Stomach (tissue), 8 donors: ENCODE measurements at regions not wholly inside any gene's neighbourhood (a gene's known extent, or its start where the extent isn't known, plus 50 kb on each side); places are given as distances from the start of the nearest gene placed in this dataset.
"Not testable (repeated sequence)": the region's sequence is repeated elsewhere in the genome, so short reads cannot be mapped to it uniquely, and the experiment has no call there.

ENCODE experiments used
- DNase-seq, 2 donors: peaks; one replicate each; pipeline versions ENCODE4 v3.0.0 to v3.0.0-alpha.2; 2013 to 2019
- H3K27ac ChIP-seq, 5 donors: fragments of 200-600 bp in 4 of 5; sonication (generic) in 4 of 5; one replicate each; pipeline ENCODE4 v1.5.1; 2013 to 2019; ENCODE audit warnings: mild to moderate bottlenecking in 1 of 5, moderate library complexity in 1 of 5
- H3K27me3 ChIP-seq, 3 donors: fragments of 200-600 bp; sonication (generic); one replicate each; pipeline ENCODE4 v1.5.1; 2017 to 2019; ENCODE audit warnings: mixed run types in 1 of 3
- H3K36me3 ChIP-seq, 4 donors: fragments of 200-600 bp; sonication (generic); 1 replicate in 3 of 4; 2 replicates in 1 of 4; pipeline ENCODE4 v1.5.1; 2016 to 2019
- H3K4me1 ChIP-seq, 4 donors: fragments of 200-600 bp; sonication (generic); one replicate each; pipeline ENCODE4 v1.5.1; 2016 to 2019
- H3K4me3 ChIP-seq, 4 donors: fragments of 200-600 bp; sonication (generic) in 3 of 4; one replicate each; pipeline ENCODE4 v1.5.1; 2016 to 2019; ENCODE audit warnings: mild to moderate bottlenecking in 1 of 4
- H3K9me3 ChIP-seq, 4 donors: fragments of 200-600 bp; sonication (generic); one replicate each; pipeline ENCODE4 v1.5.1; 2016 to 2019
- CTCF ChIP-seq, 7 experiments: fragments of 450-650 bp in 4 of 7; fragments of 200-600 bp in 3 of 7; sonication (generic) in 3 of 7; IDR thresholded peaks; one replicate each; pipeline ENCODE4 v1.5.1; 2016 to 2019; ENCODE audit warnings: antibody characterized with exemption in 7 of 7, control low read depth in 2 of 7, mild to moderate bottlenecking in 1 of 7
- EP300 ChIP-seq: sonication (generic); formaldehyde crosslinking; IDR thresholded peaks from one replicate; pipeline ENCODE4 v1.6.1; 2017; ENCODE audit warnings: antibody characterized with exemption
- POLR2A ChIP-seq, 4 donors: fragments of 450-650 bp; IDR thresholded peaks; one replicate each; pipeline ENCODE4 v1.6.1; 2016; ENCODE audit warnings: antibody characterized with exemption in 4 of 4, control low read depth in 2 of 4, mild to moderate bottlenecking in 1 of 4, moderate library complexity in 1 of 4
- POLR2AphosphoS5 ChIP-seq, 3 donors: sonication (generic); formaldehyde crosslinking; IDR thresholded peaks; one replicate each; pipeline ENCODE4 v1.6.1; 2016; ENCODE audit warnings: antibody characterized with exemption in 3 of 3
- WGBS, 5 donors: extraction: QIAGEN DNeasy Blood & Tissue Kit in 3 of 5; methylation state at CpG; one replicate each; pipeline versions ENCODE4 v1.1.5 to v1.1.7; 2013 to 2018; 5-methylcytosine and 5-hydroxymethylcytosine counted together
- intact Hi-C: fragments of 100-400 bp; cut with DNase I; formaldehyde crosslinking; loops from one replicate; pipeline ENCODE4 v1.15.1; 2023; ENCODE audit warnings: low total_unique reads
- donor health status: healthy with polysubstance abuse.
- donor health status: Bipolar disorder and iron deficiency.
- donor health status: healthy.

DNA sequence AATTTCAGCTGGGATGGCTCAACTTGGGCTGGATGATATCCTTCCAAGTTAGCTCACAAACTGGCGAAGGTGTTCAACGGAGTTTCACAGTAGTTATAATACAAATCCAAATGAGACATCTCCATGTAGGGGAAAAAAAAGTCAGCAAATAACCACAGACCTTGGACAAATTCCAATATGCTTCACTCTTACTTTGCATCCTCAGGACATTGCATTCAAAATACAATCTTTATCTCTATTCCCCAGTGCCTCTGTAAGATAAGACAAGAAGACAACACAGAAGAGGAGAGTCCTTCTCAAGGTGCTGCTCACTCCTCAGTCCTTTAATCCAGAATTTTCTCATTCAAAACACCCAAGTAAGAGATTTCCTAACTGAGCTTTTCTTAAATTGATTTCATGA, 1797.7 kb downstream of the MRPL39 start:
- no peak for TF ChIP-seq POLR2A (IDR thresholded peaks at IDR 0.05)
- TF ChIP-seq EP300: no peak
- TF ChIP-seq POLR2AphosphoS5 (IDR thresholded peaks at IDR 0.05): no peak
- TF ChIP-seq CTCF (IDR thresholded peaks at IDR 0.05): no peak
- peaks cover 0 to 3% (median 0%) of the 10 kb centered on the region in 4 donors for H3K9me3 ChIP-seq
- H3K27ac ChIP-seq: no peak overlapping the region
- H3K36me3 ChIP-seq: no peaks in the 10 kb centered on the region
- DNase-seq: no peak
- no peaks in the 10 kb centered on the region for H3K4me1 ChIP-seq
- no peak overlapping the region for H3K4me3 ChIP-seq
- no peaks in the 10 kb centered on the region for H3K27me3 ChIP-seq
- intact Hi-C loops: no loop called here
- WGBS, 5 donors: 79 to 96% (median 93%) methylated on average over 2 of the region's 2 CpGs

DNA sequence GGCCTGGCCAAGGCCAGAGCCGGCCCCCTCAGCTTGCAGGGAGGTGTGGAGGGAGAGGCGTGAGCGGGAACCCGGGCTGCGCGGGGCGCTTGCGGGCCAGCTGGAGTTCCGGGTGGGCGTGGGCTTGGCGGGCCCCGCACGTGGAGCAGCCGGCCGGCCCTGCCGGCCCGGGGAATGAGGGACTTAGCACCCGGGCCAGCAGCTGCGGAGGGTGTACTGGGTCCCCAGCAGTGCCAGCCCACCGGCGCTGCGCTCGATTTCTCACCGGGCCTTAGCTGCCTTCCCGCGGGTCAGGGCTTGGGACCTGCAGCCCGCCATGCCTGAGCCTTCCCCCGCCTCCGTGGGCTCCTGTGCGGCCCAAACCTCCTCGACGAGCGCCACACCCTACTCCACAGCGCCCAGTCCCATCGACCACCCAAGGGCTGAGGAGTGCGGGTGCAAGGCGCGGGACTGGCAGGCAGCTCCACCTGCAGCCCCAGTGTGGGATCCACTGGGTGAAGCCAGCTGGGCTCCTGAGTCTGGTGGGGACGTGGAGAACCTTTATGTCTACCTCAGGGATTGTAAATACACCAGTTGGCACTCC, 1800.2 kb downstream of the MRPL39 start:
- intact Hi-C loops, DNase-seq, H3K4me1 ChIP-seq, H3K27me3 ChIP-seq, H3K27ac ChIP-seq, H3K36me3 ChIP-seq, H3K9me3 ChIP-seq, H3K4me3 ChIP-seq: not testable (repeated sequence)
- WGBS, 5 donors: 92 to 96% (median 94%) methylated on average over 19 to 39 of the region's 39 CpGs

GRCh38 chr21:23804866-23805265, 1802.4 kb downstream of the MRPL39 start:
- DNase-seq: no peak
- peaks cover 0 to 7% (median 0%) of the 10 kb centered on the region in 4 donors for H3K9me3 ChIP-seq
- no peaks in the 10 kb centered on the region for H3K4me1 ChIP-seq
- H3K27me3 ChIP-seq: no peaks in the 10 kb centered on the region
- H3K4me3 ChIP-seq: no peak overlapping the region
- WGBS, 5 donors: 66 to 88% (median 79%) methylated on average over 5 of the region's 5 CpGs
- H3K27ac ChIP-seq: no peak overlapping the region
- no peak for TF ChIP-seq CTCF (IDR thresholded peaks at IDR 0.05)
- no peak for TF ChIP-seq POLR2AphosphoS5 (IDR thresholded peaks at IDR 0.05)
- no peak for TF ChIP-seq EP300
- TF ChIP-seq POLR2A (IDR thresholded peaks at IDR 0.05): no peak
- intact Hi-C loops: no loop called here
- H3K36me3 ChIP-seq: no peaks in the 10 kb centered on the region

- TF ChIP-seq POLR2AphosphoS5 (IDR thresholded peaks at IDR 0.05): no peak
- no peak for TF ChIP-seq CTCF (IDR thresholded peaks at IDR 0.05)
- TF ChIP-seq EP300: no peak
- no peak for TF ChIP-seq POLR2A (IDR thresholded peaks at IDR 0.05)
- intact Hi-C loops: no loop called here
Observed at GRCh38 chr21:23801292-23801691, 1806.0 kb downstream of the MRPL39 start.

DNA sequence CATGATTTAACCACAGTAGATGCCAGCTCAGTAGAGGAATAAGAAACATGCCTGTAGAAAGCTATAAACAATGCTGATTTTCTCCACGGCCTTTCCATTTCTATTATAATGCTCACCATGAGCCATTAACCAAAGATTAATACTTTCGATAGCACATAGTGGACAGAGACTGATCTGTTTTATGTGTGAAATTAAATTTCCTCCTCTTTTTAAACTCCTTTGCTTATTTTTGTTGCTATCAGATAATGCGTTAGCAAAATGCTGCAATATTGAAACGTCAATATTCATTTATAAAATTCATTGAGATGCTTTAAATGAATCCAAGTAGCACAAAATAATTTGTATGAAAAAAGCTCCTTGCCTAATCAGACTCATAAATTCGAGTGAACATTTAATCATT, 1807.9 kb downstream of the MRPL39 start:
- intact Hi-C loops: no loop called here
- H3K9me3 ChIP-seq: peaks cover 0 to 4% (median 0%) of the 10 kb centered on the region in 4 donors
- no peak for DNase-seq
- H3K4me3 ChIP-seq: no peak overlapping the region
- 69 to 76% (median 72%) methylated on average over 5 of the region's 5 CpGs for whole genome bisulfite sequencing, 5 donors
- no peaks in the 10 kb centered on the region for H3K4me1 ChIP-seq
- H3K27me3 ChIP-seq: no peaks in the 10 kb centered on the region
- H3K36me3 ChIP-seq: no peaks in the 10 kb centered on the region
- TF ChIP-seq CTCF (IDR thresholded peaks at IDR 0.05) (no peak), EP300 (no peak), POLR2A (IDR thresholded peaks at IDR 0.05) (no peak), POLR2AphosphoS5 (IDR thresholded peaks at IDR 0.05) (no peak)
- H3K27ac ChIP-seq: no peak overlapping the region

More at GRCh38 chr21:23801292-23801691, 1806.0 kb downstream of the MRPL39 start:
- no peaks in the 10 kb centered on the region for H3K4me1 ChIP-seq
- 58 to 68% (median 66%) methylated on average over 6 of the region's 6 CpGs for WGBS, 5 donors
- no peaks in the 10 kb centered on the region for H3K27me3 ChIP-seq
- H3K36me3 ChIP-seq: no peaks in the 10 kb centered on the region
- peaks cover 0 to 4% (median 0%) of the 10 kb centered on the region in 4 donors for H3K9me3 ChIP-seq
- H3K27ac ChIP-seq: no peak overlapping the region
- DNase-seq: no peak
- no peak overlapping the region for H3K4me3 ChIP-seq
